BE2C (cell line): ENCODE measurements at regions not wholly inside any gene's neighbourhood (a gene's known extent, or its start where the extent isn't known, plus 50 kb on each side); places are given as distances from the start of the nearest gene placed in this dataset.

Source experiments
- DNase-seq: peaks from one replicate; pipeline ENCODE4 v3.0.0-alpha.2; 2020
- H3K27me3 ChIP-seq: fragments of 250-450 bp; sonication (Bioruptor Pico); 2 replicates; pipeline ENCODE4 v1.5.1; 2020; ENCODE audit warnings: mild to moderate bottlenecking
- H3K36me3 ChIP-seq: fragments of 250-450 bp; sonication (Bioruptor Pico); 2 replicates; pipeline ENCODE4 v1.5.1; 2020; ENCODE audit warnings: mild to moderate bottlenecking
- H3K4me1 ChIP-seq: fragments of 250-450 bp; sonication (Bioruptor Pico); 2 replicates; pipeline ENCODE4 v1.5.1; 2020
- H3K4me3 ChIP-seq: 2 replicates; pipeline ENCODE4 v1.5.1; 2011; ENCODE audit warnings: low read depth, low read length
- H3K9me3 ChIP-seq: fragments of 250-450 bp; sonication (Bioruptor Pico); 2 replicates; pipeline ENCODE4 v1.5.1; 2020
- CTCF ChIP-seq: IDR thresholded peaks from 2 replicates; pipeline ENCODE4 v1.5.1; 2012; ENCODE audit warnings: mild to moderate bottlenecking, low read depth, low read length

- peak; percentile 14; the same call in 1 of the 2 replicates for TF ChIP-seq CTCF
- no peak for DNase-seq
- Histone ChIP-seq H3K4me1 (no peaks in the 10 kb centered on the region), H3K27me3 (no peaks in the 10 kb centered on the region), H3K4me3 (no peak overlapping the region), H3K9me3 (no peaks in the 10 kb centered on the region; the same call in 1 of the 2 replicates), H3K36me3 (no peaks in the 10 kb centered on the region; the same call in 1 of the 2 replicates)
Observed at GRCh38 chr5:61744690-61745619, 412.9 kb downstream of the ZSWIM6 start.

GRCh38 chr5:61746831-61747575 lies 414.9 kb downstream of the ZSWIM6 start:
- H3K27me3 ChIP-seq: no peaks in the 10 kb centered on the region
- no peaks in the 10 kb centered on the region for H3K4me1 ChIP-seq
- H3K4me3 ChIP-seq: no peak overlapping the region
- TF ChIP-seq CTCF: no peak
- no peaks in the 10 kb centered on the region; the same call in none of the 2 replicates for H3K9me3 ChIP-seq
- no peaks in the 10 kb centered on the region for H3K36me3 ChIP-seq
- DNase-seq: no peak

GRCh38 chr5:61748121-61748520 lies 416.1 kb downstream of the ZSWIM6 start:
- Histone ChIP-seq H3K4me3 (no peak overlapping the region), H3K4me1 (no peaks in the 10 kb centered on the region), H3K9me3 (no peaks in the 10 kb centered on the region; the same call in none of the 2 replicates), H3K36me3 (no peaks in the 10 kb centered on the region), H3K27me3 (no peaks in the 10 kb centered on the region; the same call in 1 of the 2 replicates)
- DNase-seq: no peak
- TF ChIP-seq CTCF: no peak

GRCh38 chr5:61748651-61749050 lies 416.6 kb downstream of the ZSWIM6 start:
- no peaks in the 10 kb centered on the region for H3K4me1 ChIP-seq
- TF ChIP-seq CTCF: no peak
- no peaks in the 10 kb centered on the region; the same call in none of the 2 replicates for H3K9me3 ChIP-seq
- H3K36me3 ChIP-seq: no peaks in the 10 kb centered on the region
- H3K4me3 ChIP-seq: no peak overlapping the region
- no peaks in the 10 kb centered on the region; the same call in 1 of the 2 replicates for H3K27me3 ChIP-seq
- no peak for DNase-seq

GRCh38 chr5:61752588-61752987 lies 420.5 kb downstream of the ZSWIM6 start:
- TF ChIP-seq CTCF: no peak
- Histone ChIP-seq H3K4me3 (no peak overlapping the region), H3K9me3 (no peaks in the 10 kb centered on the region; the same call in 1 of the 2 replicates), H3K4me1 (no peaks in the 10 kb centered on the region), H3K36me3 (no peaks in the 10 kb centered on the region), H3K27me3 (peaks cover 9% of the 10 kb centered on the region)
- DNase-seq: no peak
